LNCAP (cell line): ENCODE measurements at regions not wholly inside any gene's neighbourhood (a gene's known extent, or its start where the extent isn't known, plus 50 kb on each side); places are given as distances from the start of the nearest gene placed in this dataset.

Experiments used
- TF ChIP-seq, protein P1 (sequence below): fragments of 450-650 bp; IDR thresholded peaks from 2 replicates; pipeline ENCODE4 v1.5.1; 2017; ENCODE audit warnings: mild to moderate bottlenecking

DNA sequence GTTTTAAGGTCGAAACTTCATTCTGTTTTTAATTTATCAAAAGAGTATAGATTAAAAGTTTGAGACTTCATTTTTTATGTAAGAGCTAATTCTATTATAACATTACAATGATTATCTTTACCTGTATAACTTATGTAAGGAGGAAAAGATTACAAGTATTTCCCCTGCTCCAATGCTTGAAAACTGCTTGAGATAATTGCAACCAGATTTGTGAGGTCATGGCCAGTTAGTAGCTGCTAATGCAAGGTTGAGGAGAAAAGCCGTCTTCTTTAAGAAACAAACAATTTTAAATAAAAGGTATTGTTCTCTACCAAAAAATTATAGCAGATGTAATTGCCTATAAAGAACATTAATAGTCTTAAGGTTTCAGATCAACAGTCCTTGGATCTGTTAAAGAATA lies 208.3 kb upstream of the UBE2E2 start:
- TF ChIP-seq, protein P1, sequence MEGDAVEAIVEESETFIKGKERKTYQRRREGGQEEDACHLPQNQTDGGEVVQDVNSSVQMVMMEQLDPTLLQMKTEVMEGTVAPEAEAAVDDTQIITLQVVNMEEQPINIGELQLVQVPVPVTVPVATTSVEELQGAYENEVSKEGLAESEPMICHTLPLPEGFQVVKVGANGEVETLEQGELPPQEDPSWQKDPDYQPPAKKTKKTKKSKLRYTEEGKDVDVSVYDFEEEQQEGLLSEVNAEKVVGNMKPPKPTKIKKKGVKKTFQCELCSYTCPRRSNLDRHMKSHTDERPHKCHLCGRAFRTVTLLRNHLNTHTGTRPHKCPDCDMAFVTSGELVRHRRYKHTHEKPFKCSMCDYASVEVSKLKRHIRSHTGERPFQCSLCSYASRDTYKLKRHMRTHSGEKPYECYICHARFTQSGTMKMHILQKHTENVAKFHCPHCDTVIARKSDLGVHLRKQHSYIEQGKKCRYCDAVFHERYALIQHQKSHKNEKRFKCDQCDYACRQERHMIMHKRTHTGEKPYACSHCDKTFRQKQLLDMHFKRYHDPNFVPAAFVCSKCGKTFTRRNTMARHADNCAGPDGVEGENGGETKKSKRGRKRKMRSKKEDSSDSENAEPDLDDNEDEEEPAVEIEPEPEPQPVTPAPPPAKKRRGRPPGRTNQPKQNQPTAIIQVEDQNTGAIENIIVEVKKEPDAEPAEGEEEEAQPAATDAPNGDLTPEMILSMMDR = no peak

- TF ChIP-seq, protein P1 = no peak
Observed at GRCh38 chr3:22996920-22997571, 206.1 kb upstream of the UBE2E2 start.

- TF ChIP-seq, protein P1 = no peak
Observed at GRCh38 chr3:23000371-23000770, 202.8 kb upstream of the UBE2E2 start.

- TF ChIP-seq, protein P1 = no peak
Observed at GRCh38 chr3:23002151-23002550, 201.0 kb upstream of the UBE2E2 start.

- TF ChIP-seq, protein P1 = no peak
Observed at GRCh38 chr3:23002836-23003732, 200.0 kb upstream of the UBE2E2 start.

DNA sequence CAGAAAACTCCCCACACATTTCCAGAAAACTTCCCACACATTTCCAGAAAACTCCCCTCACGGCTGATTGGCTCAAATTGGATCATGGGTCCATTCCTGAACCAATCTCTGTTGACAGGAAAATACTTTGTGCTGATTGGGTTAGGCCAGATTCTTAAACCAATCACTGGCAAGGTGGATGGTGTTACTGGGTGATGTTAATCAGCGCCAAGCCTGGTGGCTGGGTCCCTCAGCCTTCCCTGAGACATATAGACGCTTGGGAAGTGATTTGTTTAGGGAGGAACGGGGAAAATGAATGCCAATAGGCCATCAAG lies 199.4 kb upstream of the UBE2E2 start:
- TF ChIP-seq, protein P1 = no peak

GRCh38 chr3:23004971-23005370 lies 198.2 kb upstream of the UBE2E2 start:
- TF ChIP-seq, protein P1 = no peak
